ENCODE measurements at regions not wholly inside any gene's neighbourhood (a gene's known extent, or its start where the extent isn't known, plus 50 kb on each side); places are given as distances from the start of the nearest gene placed in this dataset.

- in situ Hi-C loops (cut with HindIII; ENCODE audit: low sequenced_read_pairs) = loop anchor here (5.0 kb wide), 3 partner anchors 38 to 87 kb away; no protein-coding TSS in a partner anchor
Observed at GRCh38 chr17:69819316-69820087, 255.5 kb upstream of the KCNJ16 start.

DNA sequence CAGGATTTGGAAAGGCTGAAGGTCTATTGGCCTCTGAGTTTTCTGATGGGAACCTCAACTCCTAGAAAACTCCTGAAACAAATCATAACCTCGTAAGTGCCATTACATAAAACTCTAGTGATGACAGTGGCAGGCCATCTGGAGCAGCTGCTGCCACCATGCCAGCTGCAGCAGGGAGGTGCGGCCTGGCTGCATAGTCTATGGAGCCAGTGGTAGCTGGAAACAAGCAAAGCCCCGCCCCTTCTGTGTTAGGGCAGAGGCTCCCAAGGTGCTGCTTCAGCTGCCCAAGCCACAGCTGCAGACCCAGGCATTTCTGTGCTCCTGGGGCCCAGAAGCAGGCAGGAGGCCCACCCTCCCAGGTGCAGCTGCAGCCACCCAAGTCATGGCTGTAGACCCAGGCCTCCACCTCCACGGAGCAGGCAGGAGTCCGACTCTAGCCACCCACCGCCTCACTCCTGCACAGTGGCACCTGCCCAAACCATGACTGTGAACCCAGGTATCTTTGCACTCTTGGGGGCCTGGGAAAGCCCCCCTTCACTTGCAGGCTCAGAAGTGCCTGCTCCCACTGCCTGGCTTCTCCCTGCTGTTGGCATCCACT is 254.1 kb upstream of the KCNJ16 start:
- in situ Hi-C loops (cut with HindIII; ENCODE audit: low sequenced_read_pairs) = loop anchor here (5.0 kb wide), 3 partner anchors 36 to 89 kb away; no protein-coding TSS in a partner anchor

GRCh38 chr17:69822314-69822875 is 252.6 kb upstream of the KCNJ16 start:
- in situ Hi-C loops (cut with HindIII; ENCODE audit: low sequenced_read_pairs) = loop anchor here (5.0 kb wide), 3 partner anchors 35 to 90 kb away; no protein-coding TSS in a partner anchor

GRCh38 chr17:69828087-69828486 is 246.9 kb upstream of the KCNJ16 start:
- in situ Hi-C loops (cut with HindIII; ENCODE audit: low sequenced_read_pairs) = no loop called here

DNA sequence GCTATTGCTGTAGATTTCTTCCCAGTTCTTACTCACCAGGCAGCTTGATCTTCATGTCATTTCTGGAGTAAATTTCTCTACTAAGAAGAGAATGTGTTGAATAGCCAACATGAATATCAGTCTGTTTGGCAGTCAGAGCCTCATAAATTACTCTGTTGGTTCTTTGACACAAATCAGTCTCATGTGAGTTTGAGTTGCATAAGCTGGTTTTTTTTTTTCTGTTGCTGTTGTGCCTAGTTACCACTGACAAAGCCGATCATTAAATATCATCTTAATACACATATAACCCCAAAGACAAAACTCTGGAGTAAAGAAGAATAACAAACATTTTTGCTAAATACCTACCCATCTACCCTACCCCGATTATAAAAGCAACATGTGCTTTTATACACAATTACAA is 240.5 kb upstream of the KCNJ16 start:
- in situ Hi-C loops (cut with HindIII; ENCODE audit: low sequenced_read_pairs) = no loop called here

DNA sequence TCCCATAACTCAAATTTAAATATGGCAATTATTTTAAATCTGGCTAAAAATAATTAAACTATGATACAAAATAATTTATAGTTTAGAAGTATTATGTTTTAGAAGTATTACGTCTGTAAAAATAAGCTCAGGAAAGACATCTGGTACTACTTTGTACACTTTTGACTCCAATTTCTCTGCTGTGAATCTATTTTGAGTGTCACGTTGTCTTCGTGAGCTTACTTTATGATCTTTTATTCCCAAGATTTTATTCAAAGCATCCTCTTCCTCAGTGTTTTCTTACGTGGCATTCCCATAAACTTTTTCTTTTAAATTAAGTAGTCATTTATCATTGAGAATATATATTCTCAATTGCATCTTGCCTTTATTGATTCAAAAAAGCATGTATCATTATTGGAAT is 223.3 kb upstream of the KCNJ16 start:
- in situ Hi-C loops (cut with HindIII; ENCODE audit: low sequenced_read_pairs) = no loop called here

DNA sequence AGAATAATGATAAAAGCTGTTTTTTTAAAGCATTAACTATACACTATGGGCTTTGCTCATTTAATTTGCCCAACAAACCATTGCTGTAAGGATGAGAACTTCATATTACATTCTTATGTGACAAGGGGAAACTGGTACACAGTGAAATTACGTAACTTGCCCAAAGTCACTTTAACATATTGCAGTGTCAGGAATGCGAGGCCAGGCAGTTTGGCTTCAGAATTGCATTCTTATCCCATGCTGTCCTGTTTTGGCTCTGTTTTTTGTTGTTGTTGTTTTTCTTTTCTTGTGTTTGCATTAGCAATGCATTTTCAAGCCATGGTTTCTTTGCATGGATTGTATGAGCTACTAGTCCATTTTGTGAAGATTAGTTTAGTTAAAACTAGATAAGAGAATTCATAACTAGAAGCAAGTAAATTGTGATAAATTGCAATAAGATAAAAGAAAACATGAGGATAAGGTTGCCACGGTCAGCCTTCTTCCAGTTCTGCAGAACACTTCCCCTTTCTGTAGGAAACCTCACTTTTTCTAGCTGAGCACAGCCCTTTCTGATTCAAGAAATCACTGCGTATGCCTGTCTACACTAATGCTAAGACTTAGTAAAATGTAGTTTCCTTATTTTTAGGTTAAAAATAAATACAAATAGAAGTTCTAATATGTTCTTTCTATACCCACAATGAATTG is 221.3 kb upstream of the KCNJ16 start:
- in situ Hi-C loops (cut with HindIII; ENCODE audit: low sequenced_read_pairs) = no loop called here

- in situ Hi-C loops (cut with HindIII; ENCODE audit: low sequenced_read_pairs) = no loop called here
Observed at GRCh38 chr17:69854225-69854780, 220.7 kb upstream of the KCNJ16 start.

- in situ Hi-C loops (cut with HindIII; ENCODE audit: low sequenced_read_pairs) = loop anchor here (5.0 kb wide), 1 partner anchor 35 kb away; no protein-coding TSS in a partner anchor
Observed at GRCh38 chr17:69856946-69857345, 218.1 kb upstream of the KCNJ16 start.

GRCh38 chr17:69857412-69857835 is 217.6 kb upstream of the KCNJ16 start:
- in situ Hi-C loops (cut with HindIII; ENCODE audit: low sequenced_read_pairs) = loop anchor here (5.0 kb wide), 1 partner anchor 35 kb away; no protein-coding TSS in a partner anchor

DNA sequence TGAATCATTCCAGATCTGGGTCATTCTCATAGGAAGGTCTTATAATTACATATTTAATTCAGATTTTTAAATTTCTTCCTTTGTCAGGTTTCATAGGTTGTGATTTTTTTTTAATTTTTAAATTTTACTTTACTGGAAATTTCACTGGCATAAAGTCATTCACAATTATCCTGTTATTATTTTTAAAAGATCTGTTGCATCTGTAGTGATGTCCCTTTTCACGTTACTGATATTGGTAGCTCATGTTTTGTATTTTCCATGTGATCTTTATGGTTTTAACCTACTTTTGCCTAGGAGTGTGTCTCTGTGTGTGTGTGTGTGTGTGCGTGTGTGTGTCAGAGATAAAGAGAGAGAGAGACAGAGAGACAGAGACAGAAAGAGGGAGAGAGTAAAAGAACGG is 216.6 kb upstream of the KCNJ16 start:
- in situ Hi-C loops (cut with HindIII; ENCODE audit: low sequenced_read_pairs) = loop anchor here (5.0 kb wide), 1 partner anchor 36 kb away; no protein-coding TSS in a partner anchor

DNA sequence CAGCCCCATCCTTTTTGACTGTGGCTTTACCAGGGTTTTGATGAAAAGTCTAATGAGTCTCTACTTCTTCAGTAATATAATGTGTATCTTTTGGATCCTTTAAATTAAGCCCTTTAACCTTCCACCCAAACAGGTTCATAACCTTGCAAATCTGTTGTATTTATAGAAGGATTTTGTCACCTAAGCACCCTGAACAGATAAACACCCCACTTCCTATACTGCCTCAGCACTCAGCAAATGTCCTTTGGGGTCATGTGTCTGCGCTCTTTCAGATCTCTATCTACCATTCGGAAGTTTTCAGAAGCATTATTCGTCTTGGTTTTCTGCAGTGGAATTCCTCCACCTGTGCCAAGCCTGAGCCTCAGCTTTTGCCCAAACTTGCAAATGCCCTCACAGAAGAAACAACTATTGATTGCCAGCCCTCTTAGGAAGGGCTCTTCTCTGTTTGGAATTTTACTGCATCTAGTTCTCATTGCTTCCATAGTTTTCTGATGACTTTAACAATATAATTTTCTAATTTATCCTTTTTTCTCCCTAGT is 214.8 kb upstream of the KCNJ16 start:
- in situ Hi-C loops (cut with HindIII; ENCODE audit: low sequenced_read_pairs) = no loop called here

DNA sequence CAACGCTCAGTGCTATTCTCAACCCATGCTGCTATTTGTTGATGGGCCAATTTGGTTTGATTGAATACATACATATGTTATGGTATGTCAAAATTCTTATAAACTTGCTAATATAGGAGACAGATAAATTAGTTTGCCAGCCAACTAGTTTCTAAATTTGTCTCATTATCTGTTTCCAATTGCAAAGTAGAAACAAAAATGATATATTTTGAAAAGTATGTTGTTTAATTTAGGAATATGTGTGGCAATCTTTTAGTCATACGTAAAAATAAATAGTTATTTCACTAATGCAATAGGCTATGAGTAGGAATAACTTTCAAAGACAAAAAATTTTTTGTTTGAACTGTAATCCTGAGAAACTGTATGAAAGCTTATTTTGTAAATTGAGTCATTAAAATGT is 210.6 kb upstream of the KCNJ16 start:
- in situ Hi-C loops (cut with HindIII; ENCODE audit: low sequenced_read_pairs) = no loop called here

DNA sequence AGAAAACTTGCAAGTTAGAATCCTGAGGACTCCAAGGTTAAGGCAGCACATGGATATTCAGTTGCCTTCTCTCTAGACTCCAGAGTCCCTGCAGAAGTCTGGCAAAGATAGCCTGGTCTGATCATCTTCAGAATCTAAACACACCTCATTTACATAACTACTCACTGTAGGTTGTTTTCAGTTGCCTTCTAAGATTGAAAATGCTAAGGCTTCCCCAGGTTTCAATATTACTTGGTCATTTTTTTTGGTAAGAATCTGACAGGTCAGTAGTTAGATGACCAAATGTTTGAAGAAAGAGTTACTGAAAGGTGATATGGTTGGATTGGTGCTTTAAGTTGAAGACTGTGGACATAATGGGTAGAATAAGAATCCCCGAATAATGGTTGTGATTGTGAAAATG is 205.4 kb upstream of the KCNJ16 start:
- in situ Hi-C loops (cut with HindIII; ENCODE audit: low sequenced_read_pairs) = no loop called here

- in situ Hi-C loops (cut with HindIII; ENCODE audit: low sequenced_read_pairs) = no loop called here
Observed at GRCh38 chr17:69870091-69870530, 204.9 kb upstream of the KCNJ16 start.

DNA sequence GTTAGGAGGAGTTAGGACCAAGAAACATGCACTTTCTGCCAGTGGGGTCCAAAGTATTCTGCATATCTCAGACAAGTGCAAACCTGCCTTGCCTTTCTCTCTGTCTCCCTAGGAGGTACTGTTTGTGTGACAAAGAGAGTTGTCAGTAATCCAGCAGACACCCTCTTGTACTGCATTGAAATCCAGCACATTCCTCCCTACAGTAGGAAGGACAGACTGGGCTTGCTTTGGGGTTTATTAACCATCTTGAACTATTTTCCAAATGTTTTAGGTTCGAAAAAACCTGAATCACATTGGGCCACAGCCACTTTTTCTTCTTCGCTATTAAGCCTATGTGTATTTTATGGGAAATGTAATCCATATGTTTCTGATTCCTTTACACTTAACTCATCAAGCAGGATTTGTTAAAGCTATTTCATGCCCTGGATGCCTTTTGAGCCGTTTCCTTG is 204.2 kb upstream of the KCNJ16 start:
- in situ Hi-C loops (cut with HindIII; ENCODE audit: low sequenced_read_pairs) = no loop called here

DNA sequence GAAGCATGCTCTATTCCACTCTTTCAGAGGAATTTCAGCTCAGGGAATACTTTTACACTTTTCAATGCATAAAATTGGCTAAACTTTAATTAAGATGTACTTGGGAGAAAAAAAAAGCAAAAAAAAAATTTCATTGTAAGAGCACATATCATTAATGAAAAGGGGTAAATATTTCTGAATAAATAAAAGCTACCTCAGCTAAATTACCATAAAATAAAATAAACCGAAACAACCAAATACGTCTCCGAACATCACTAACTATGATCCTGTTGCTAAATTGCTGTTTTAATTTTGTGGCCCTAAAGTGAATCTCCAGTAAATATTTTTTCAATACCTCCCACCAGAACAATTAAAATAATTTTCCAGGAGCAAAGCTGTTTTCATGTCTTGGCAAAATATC is 203.7 kb upstream of the KCNJ16 start:
- in situ Hi-C loops (cut with HindIII; ENCODE audit: low sequenced_read_pairs) = no loop called here

DNA sequence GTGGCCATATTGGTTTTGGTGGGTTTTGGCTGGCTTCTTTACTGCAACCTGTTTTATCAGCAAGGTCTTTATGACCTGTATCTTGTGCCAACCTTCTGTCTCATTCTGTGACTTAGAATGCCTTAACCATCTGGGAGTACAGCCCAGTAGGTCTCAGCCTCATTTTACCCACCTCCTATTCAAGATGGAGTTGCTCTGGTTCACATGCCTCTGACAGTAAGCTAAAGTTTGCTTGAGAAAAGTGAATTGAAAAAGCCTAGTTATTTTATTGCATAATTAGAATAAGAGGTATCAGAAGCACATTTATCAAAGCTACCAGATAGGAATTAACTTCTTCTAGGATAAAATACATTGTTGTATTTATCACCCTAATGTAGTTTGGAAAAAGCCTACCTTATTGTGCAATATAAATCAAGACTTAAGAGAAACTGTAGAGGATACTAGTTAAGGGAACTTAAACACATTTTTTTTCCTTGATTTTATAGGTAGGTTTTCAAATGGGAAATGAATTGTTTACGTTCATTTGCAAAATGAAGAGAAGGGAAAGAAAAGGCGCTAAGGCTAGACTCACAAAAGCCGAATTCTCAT is 202.3 kb upstream of the KCNJ16 start:
- in situ Hi-C loops (cut with HindIII; ENCODE audit: low sequenced_read_pairs) = no loop called here

GRCh38 chr17:69874175-69874670 is 200.8 kb upstream of the KCNJ16 start:
- in situ Hi-C loops (cut with HindIII; ENCODE audit: low sequenced_read_pairs) = no loop called here

- in situ Hi-C loops (cut with HindIII; ENCODE audit: low sequenced_read_pairs) = no loop called here
Observed at GRCh38 chr17:69876757-69877156, 198.3 kb upstream of the KCNJ16 start.
